ENCODE measurements at regions not wholly inside any gene's neighbourhood (a gene's known extent, or its start where the extent isn't known, plus 50 kb on each side); places are given as distances from the start of the nearest gene placed in this dataset.
A peak's percentile ranks its signal among the peaks of the same experiment; 100 is the strongest.

DNA sequence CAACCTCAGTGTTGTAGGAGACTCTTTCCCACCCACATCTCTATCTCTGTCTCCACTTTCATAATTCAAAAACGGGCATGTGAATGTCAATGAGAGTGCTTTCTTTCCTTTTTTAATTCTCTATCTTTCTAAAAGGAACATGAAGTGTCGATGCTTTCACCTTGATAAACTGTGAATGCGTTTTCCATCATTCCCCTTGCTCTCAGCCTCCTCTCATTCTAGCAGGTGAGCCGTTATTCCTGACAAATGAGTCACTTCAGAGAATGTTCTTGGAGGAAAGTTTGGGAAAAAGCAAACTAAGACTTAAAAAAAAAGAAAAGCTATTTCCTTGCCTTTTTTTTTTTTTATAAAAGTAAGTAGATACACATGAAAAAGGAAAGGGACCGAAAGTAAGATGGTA lies 226.0 kb upstream of the C1orf87 start:
- Mint-ChIP-seq H3K9me3 (peaks cover 0 to 19% (median 3%) of the 10 kb centered on the region in 7 donors), H3K27me3 (no peaks in the 10 kb centered on the region), H3K4me3 (no peak overlapping the region), H3K4me1 (no peaks in the 10 kb centered on the region), H3K27ac (no peak overlapping the region), H3K36me3 (peaks cover 0 to 7% of the 10 kb centered on the region in 2 donors)
- DNase-seq (no peak), ATAC-seq (ENCODE audit: low read depth in 2 of 2) (no peak)

DNA sequence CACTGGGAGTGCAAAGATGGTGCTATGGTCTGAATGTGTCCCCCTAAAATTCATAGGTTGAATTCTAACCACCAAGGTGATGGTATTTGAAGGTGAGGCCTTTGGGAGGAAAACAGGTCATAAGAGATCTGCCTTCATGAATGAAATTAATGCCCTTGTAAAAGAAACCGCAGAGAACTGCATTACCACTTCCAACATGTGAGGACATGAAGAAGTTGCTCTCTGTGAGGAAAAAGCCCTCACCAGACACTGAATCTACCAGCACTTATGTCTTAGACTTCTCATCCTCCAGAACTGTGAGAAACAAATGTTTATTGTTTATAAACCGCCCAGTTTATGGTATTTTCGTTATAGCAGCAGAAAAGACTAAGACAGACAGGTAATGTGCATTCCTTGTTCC lies 224.7 kb upstream of the C1orf87 start:
- ATAC-seq (ENCODE audit: low read depth in 2 of 2) (no peak), DNase-seq (no peak)
- Mint-ChIP-seq H3K36me3 (peaks cover 0 to under 1% of the 10 kb centered on the region in 2 donors), H3K27ac (peak overlapping the region in 1 of 6 donors; percentile 62), H3K4me1 (no peaks in the 10 kb centered on the region), H3K4me3 (no peak overlapping the region), H3K27me3 (no peaks in the 10 kb centered on the region), H3K9me3 (peaks cover 0 to 9% (median 2%) of the 10 kb centered on the region in 7 donors)

DNA sequence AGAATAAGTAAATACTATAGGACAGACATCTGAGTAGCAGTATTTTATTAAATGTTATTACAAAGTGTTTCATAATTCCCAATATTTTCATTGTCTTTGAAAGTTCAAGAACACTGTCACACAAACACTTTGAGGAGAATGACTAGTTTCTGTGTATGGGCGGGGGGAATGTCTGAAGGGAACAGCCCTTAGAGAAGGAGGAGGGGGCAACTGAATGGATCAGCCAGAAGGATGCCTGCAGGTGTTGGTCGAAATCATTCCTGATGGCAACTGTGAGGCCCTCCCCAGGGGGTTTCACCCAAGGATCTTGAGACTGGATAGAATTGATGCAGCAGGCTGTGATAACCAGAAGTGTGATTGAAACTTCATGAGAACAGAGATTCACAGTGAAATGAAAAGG lies 223.2 kb upstream of the C1orf87 start:
- no peaks in the 10 kb centered on the region for H3K4me1 Mint-ChIP-seq
- H3K9me3 Mint-ChIP-seq, result peaks cover 0 to 5% (median 2%) of the 10 kb centered on the region in 7 donors
- ATAC-seq (ENCODE audit: low read depth in 2 of 2) (no peak), DNase-seq (no peak)
- H3K4me3 Mint-ChIP-seq, result no peak overlapping the region
- H3K36me3 Mint-ChIP-seq, result no peaks in the 10 kb centered on the region
- no peaks in the 10 kb centered on the region for H3K27me3 Mint-ChIP-seq
- no peak overlapping the region for H3K27ac Mint-ChIP-seq

DNA sequence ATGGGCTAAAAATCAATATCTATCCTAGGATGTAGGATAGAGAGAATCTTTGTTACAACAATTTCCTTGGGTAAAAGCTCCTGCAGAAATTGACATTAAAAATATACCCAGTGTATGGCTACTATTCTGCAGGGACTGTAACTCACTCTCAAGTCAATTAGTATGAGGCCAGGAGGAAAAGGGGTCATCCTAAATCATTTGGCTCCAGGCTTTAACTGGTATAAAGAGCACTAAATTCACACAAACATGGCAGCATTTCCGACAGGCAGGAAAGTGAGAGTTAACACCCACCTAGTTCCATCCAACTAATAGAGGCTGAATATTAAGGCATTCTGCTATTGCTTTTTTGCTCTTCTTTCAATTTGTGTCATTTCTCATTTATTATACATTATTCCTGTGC lies 218.6 kb upstream of the C1orf87 start:
- Mint-ChIP-seq H3K4me3 (no peak overlapping the region), H3K27me3 (no peaks in the 10 kb centered on the region), H3K36me3 (no peaks in the 10 kb centered on the region), H3K9me3 (peaks cover 0 to 4% (median 0%) of the 10 kb centered on the region in 7 donors), H3K27ac (no peak overlapping the region), H3K4me1 (no peaks in the 10 kb centered on the region)
- ATAC-seq (ENCODE audit: low read depth in 2 of 2) (no peak), DNase-seq (no peak)

DNA sequence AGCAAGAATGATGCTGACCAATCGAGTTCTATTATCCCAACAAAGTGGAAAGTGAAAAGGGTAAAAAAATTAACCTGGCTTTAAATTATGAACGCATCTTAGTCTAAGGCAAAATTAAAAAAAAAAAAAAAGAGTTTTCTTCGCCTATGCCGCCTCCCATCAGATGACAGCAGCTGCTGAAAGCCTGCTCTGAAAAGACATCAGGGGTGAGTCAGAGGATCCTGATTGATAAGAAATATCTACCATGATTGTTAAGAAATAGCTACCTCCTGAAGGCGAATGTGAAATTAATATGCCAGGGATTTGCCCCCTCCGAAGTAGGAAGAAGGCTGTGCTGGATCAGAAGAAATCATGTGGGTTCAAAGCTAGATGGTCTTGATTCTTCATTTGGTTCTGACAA lies 216.8 kb upstream of the C1orf87 start:
- DNase-seq, result no peak
- Mint-ChIP-seq H3K4me1 (no peaks in the 10 kb centered on the region), H3K36me3 (no peaks in the 10 kb centered on the region), H3K4me3 (no peak overlapping the region), H3K27me3 (no peaks in the 10 kb centered on the region), H3K9me3 (peaks cover 0 to 8% (median 0%) of the 10 kb centered on the region in 7 donors), H3K27ac (no peak overlapping the region)
- ATAC-seq (ENCODE audit: low read depth in 2 of 2), result no peak

DNA sequence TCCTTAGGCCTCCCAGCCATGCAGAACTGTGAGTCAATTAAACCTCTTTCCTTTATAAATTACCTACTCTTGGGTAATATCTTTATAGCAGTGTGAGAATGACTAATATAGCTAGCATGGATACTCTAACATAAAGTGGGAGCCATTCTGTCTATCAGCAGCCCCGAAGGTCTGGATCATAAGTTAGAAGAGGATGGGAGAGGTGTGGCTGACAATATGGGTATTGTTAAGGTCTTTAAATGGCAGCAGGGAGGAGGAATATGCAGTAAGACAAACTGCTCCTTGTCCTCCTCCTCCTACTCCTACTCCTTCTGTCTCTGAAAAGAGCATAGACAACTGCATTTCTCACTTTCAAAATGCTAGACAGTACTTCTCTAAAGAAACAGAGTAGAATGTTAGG lies 214.0 kb upstream of the C1orf87 start:
- DNase-seq (no peak), ATAC-seq (ENCODE audit: low read depth in 2 of 2) (no peak)
- Mint-ChIP-seq H3K4me1 (no peaks in the 10 kb centered on the region), H3K4me3 (no peak overlapping the region), H3K27ac (no peak overlapping the region), H3K36me3 (no peaks in the 10 kb centered on the region), H3K27me3 (no peaks in the 10 kb centered on the region), H3K9me3 (peaks cover 0 to 8% (median 0%) of the 10 kb centered on the region in 7 donors)

DNA sequence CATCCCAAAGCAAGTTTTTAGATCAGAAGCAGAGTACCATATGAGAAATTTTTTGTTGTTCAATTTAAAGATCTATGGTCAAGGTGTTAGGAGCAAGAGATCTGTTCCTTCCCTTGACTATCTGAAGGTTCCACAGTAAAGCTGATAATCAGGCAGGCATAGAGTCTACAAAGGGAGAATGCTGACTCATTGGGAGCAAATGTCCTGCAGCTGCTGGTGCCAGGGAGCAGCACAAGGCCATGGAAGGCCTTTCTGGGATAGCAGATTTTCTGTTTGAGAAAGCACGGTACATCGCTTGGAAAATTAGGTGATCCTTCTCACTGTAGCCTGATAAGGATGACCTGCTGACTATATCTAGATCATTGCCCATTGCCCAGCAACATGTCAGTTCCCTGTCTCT lies 210.1 kb upstream of the C1orf87 start:
- H3K9me3 Mint-ChIP-seq, result peaks cover 0 to 6% (median 0%) of the 10 kb centered on the region in 7 donors
- no peak overlapping the region for H3K27ac Mint-ChIP-seq
- H3K27me3 Mint-ChIP-seq, result no peaks in the 10 kb centered on the region
- H3K36me3 Mint-ChIP-seq, result no peaks in the 10 kb centered on the region
- no peaks in the 10 kb centered on the region for H3K4me1 Mint-ChIP-seq
- DNase-seq (no peak), ATAC-seq (ENCODE audit: low read depth in 2 of 2) (no peak)
- no peak overlapping the region for H3K4me3 Mint-ChIP-seq

DNA sequence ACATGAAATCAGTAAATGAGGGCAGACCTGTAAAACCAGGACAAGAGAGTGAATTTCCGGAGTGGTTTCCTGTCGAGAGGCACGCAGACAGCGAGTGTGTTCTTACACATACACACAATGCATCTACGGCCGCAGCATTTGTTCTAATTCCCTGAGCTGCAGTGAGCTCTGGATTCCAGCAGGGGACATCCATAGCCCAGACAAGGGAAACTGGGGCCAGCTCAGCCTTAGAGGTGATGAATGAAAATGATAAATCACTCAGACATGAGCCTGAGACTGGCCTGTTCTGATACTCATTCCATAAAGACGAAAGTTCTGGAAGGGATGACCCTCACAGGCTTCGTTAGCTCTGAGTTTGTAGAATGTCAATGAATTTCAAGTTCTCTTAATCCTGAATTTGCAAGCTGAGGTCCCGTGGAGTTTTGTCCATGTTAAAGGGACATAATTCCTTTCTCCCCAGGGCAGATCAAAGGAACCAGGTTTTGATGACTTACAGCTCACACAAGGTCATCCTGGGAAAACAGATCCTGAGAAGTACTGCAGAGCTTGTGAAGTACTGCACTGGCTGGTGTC lies 207.9 kb upstream of the C1orf87 start:
- H3K4me1 Mint-ChIP-seq, result no peaks in the 10 kb centered on the region
- DNase-seq, result no peak
- no peak overlapping the region for H3K4me3 Mint-ChIP-seq
- no peak overlapping the region for H3K27ac Mint-ChIP-seq
- peaks cover 0 to 2% (median 0%) of the 10 kb centered on the region in 7 donors for H3K9me3 Mint-ChIP-seq
- no peaks in the 10 kb centered on the region for H3K27me3 Mint-ChIP-seq
- ATAC-seq (ENCODE audit: low read depth in 2 of 2), result no peak
- no peaks in the 10 kb centered on the region for H3K36me3 Mint-ChIP-seq

DNA sequence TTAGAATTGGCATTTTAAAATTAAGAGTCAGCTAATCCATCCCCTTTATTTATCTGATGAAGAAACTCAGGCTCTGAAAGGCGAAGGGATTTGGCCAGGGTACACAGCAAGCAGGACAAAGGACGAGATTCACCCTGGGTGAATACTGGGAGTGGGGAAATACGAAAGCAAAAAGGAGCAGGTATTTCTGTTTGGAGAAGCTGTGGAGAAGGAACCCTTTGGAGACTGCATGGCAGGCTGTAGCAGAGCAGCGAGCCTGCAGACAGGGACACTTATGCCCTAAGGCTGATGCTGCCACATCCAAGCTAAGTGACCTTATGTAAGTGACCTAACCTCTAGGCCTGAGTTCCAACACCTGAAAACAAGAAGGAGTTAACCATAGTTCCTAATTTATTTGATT lies 207.2 kb upstream of the C1orf87 start:
- no peak for DNase-seq
- Mint-ChIP-seq H3K36me3 (no peaks in the 10 kb centered on the region), H3K9me3 (no peaks in the 10 kb centered on the region), H3K27me3 (no peaks in the 10 kb centered on the region), H3K27ac (no peak overlapping the region), H3K4me1 (no peaks in the 10 kb centered on the region), H3K4me3 (no peak overlapping the region)
- no peak for ATAC-seq (ENCODE audit: low read depth in 2 of 2)

DNA sequence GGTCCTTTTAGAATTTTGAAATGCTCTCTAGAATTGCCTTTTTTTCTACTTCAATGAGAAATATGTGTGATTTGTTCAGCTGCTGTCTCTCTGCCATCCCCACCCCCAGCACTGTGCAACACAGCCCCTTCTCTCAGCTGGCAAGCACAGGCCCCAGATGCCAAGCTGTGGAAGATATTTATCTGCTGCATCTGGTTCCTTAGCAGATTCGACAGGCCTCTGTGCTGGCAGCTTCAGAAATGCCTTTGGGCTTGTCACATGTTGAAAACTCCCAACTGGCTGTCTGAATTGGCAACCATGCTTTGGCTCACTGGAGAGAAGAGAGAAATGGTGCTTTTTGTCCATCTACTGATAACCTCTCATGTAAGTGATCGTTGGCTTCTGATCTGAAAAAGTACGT lies 206.7 kb upstream of the C1orf87 start:
- Mint-ChIP-seq H3K27me3 (no peaks in the 10 kb centered on the region), H3K4me1 (no peaks in the 10 kb centered on the region), H3K4me3 (no peak overlapping the region), H3K36me3 (no peaks in the 10 kb centered on the region), H3K27ac (no peak overlapping the region), H3K9me3 (no peaks in the 10 kb centered on the region)
- DNase-seq (no peak), ATAC-seq (ENCODE audit: low read depth in 2 of 2) (no peak)

DNA sequence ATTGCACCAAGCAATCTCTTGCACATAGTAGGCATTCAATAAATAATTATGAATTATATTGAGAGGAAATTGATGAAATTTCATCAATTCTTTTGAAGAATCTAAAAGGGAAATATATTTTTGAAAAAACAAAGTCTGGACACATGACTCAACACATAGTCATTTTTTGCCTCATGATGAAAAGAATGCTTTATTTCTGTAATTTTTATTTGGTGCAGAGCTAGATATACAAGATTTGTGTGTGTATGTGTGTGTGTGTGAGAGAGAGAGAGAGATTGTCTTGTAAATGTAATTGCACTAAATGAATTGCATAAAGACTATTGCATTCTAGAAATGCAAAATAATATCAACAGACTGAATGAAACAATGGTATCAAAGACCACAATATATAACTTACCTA lies 206.2 kb upstream of the C1orf87 start:
- H3K4me3 Mint-ChIP-seq, result no peak overlapping the region
- DNase-seq (no peak), ATAC-seq (ENCODE audit: low read depth in 2 of 2) (no peak)
- H3K9me3 Mint-ChIP-seq, result no peaks in the 10 kb centered on the region
- H3K36me3 Mint-ChIP-seq, result no peaks in the 10 kb centered on the region
- no peak overlapping the region for H3K27ac Mint-ChIP-seq
- no peaks in the 10 kb centered on the region for H3K4me1 Mint-ChIP-seq
- H3K27me3 Mint-ChIP-seq, result no peaks in the 10 kb centered on the region

DNA sequence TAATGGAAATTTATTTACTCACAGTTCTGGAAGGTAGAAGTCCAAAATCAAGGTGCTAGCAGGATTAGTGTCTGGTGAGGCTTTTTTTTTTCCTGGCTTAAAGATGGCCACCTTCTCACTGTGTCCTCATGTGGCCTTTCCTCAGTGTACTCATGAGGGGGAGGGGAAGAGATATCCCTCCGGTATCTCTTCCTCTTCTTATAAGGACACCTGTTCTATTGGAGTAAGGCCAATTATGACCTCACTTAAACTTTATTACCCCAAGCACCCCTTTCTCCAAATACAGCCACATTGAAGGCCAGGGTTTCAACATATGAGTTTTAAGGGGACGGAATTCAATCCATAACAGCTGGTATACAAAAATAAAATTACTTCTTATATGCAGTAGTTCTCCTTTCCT lies 203.7 kb upstream of the C1orf87 start:
- H3K27me3 Mint-ChIP-seq, result no peaks in the 10 kb centered on the region
- H3K4me3 Mint-ChIP-seq, result no peak overlapping the region
- no peaks in the 10 kb centered on the region for H3K36me3 Mint-ChIP-seq
- H3K4me1 Mint-ChIP-seq, result no peaks in the 10 kb centered on the region
- DNase-seq, result no peak
- no peaks in the 10 kb centered on the region for H3K9me3 Mint-ChIP-seq
- no peak overlapping the region for H3K27ac Mint-ChIP-seq
- ATAC-seq (ENCODE audit: low read depth in 2 of 2), result no peak

DNA sequence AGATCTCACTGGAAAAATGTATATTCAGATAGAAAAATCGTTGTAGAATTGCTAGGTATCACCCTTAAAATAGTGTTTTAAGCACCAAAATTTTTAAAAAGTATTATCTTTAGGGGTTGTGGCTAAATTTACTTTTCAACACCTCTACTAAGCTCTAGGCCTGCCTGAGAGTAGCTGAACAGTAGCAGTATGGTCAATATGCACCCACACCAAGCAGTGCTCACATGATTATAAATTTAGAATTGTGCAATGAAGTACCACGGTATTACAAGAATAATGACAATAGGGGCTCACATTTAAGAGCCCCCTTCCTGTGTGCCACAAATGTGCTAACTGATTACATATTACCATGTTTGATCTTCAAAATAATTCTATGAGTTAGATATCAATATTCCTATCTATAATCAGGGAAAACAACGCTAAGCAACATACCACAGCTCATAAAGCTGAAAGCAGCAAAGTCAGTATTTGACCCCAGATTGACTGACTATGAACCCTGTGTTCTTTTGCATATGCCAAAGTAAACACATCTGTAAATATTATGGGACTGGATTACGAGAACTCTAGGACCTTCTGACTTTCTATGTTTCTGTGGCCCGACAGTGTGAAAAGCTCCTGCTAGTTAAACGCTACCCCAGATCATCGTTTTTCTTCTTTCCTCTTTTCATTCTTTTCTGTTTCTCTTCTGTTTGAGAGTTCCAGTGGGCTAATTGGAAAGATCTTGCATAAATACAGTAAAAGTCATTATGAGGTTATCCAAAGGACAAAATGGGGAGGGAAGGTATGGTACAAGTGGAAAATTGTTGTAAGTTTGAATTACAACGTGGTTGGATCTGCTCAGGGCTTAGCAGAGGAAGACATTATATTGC lies 201.1 kb upstream of the C1orf87 start:
- no peaks in the 10 kb centered on the region for H3K27me3 Mint-ChIP-seq
- peak overlapping the region in 1 of 6 donors; percentile 5 for H3K27ac Mint-ChIP-seq
- H3K9me3 Mint-ChIP-seq, result peaks cover 0 to 4% (median 0%) of the 10 kb centered on the region in 7 donors
- H3K36me3 Mint-ChIP-seq, result no peaks in the 10 kb centered on the region
- H3K4me1 Mint-ChIP-seq, result no peaks in the 10 kb centered on the region
- no peak overlapping the region for H3K4me3 Mint-ChIP-seq
- DNase-seq, result no peak
- no peak for ATAC-seq (ENCODE audit: low read depth in 2 of 2)

DNA sequence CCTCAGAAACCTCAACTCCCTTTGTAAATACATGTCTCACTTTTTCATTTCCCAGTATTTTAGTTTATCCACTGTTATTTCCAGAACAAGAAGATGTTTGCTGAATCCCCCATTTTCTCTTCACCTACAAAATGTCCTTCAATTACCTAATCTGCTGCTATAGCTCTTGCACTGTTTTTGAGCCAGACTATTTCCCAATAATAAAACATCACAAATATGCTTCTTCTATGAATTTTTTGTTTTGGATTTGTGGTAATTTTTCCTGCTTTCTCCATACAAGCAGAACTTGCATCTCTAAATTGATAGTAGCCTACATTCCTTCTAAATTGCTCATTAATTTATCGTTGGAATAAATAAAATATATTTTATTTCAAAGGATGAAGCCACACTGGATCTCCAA lies 199.6 kb upstream of the C1orf87 start:
- H3K4me1 Mint-ChIP-seq, result no peaks in the 10 kb centered on the region
- ATAC-seq (ENCODE audit: low read depth in 2 of 2) (no peak), DNase-seq (no peak)
- H3K9me3 Mint-ChIP-seq, result peaks cover 0 to 4% (median 0%) of the 10 kb centered on the region in 7 donors
- no peak overlapping the region for H3K27ac Mint-ChIP-seq
- no peaks in the 10 kb centered on the region for H3K36me3 Mint-ChIP-seq
- no peaks in the 10 kb centered on the region for H3K27me3 Mint-ChIP-seq
- H3K4me3 Mint-ChIP-seq, result no peak overlapping the region

Data from naive B cell (primary cell).